Uterus (tissue), 3 donors: ENCODE measurements at regions not wholly inside any gene's neighbourhood (a gene's known extent, or its start where the extent isn't known, plus 50 kb on each side); places are given as distances from the start of the nearest gene placed in this dataset.
"Not testable (repeated sequence)": the region's sequence is repeated elsewhere in the genome, so short reads cannot be mapped to it uniquely, and the experiment has no call there.

ENCODE experiments used
- DNase-seq, 2 donors: peaks; one replicate each; pipeline ENCODE4 v3.0.0-alpha.2; 2019 to 2020
- H3K27ac ChIP-seq, 2 donors: fragments of 200-600 bp; sonication (generic); 1 replicate in 1 of 2; 2 replicates in 1 of 2; pipeline ENCODE4 v1.5.1; 2016 to 2018
- H3K27me3 ChIP-seq, 2 donors: fragments of 200-600 bp; sonication (generic); one replicate each; pipeline ENCODE4 v1.5.1; 2018 to 2019; ENCODE audit warnings: control low read depth in 1 of 2
- H3K36me3 ChIP-seq, 2 donors: fragments of 200-600 bp; sonication (generic); one replicate each; pipeline ENCODE4 v1.5.1; 2019; ENCODE audit warnings: control low read depth in 1 of 2
- H3K4me1 ChIP-seq, 2 donors: fragments of 200-600 bp; sonication (generic); one replicate each; pipeline ENCODE4 v1.5.1; 2018 to 2019; ENCODE audit warnings: control low read depth in 1 of 2
- H3K4me3 ChIP-seq, 2 donors: fragments of 200-600 bp; sonication (generic); 1 replicate in 1 of 2; 2 replicates in 1 of 2; pipeline ENCODE4 v1.5.1; 2018 to 2019; ENCODE audit warnings: mild to moderate bottlenecking in 1 of 2
- H3K9me3 ChIP-seq, 2 donors: fragments of 200-600 bp; sonication (generic); one replicate each; pipeline ENCODE4 v1.5.1; 2019; ENCODE audit warnings: control low read depth in 1 of 2
- POLR2A ChIP-seq, 2 donors: fragments of 450-650 bp; IDR thresholded peaks; one replicate each; pipeline ENCODE4 v1.6.1; 2016; ENCODE audit warnings: antibody characterized with exemption in 2 of 2, mild to moderate bottlenecking in 1 of 2, moderate library complexity in 1 of 2
- intact Hi-C: fragments of 100-400 bp; cut with DNase I; formaldehyde crosslinking; loops from one replicate; pipeline ENCODE4 v1.15.1; 2023; ENCODE audit warnings: low total_unique reads
- TF ChIP-seq, protein P1 (sequence below), 4 experiments: fragments of 200-600 bp in 2 of 4; fragments of 450-650 bp in 2 of 4; sonication (generic) in 2 of 4; IDR thresholded peaks; one replicate each; pipeline ENCODE4 v1.5.1; 2016 to 2019; ENCODE audit warnings: antibody characterized with exemption in 4 of 4, mild to moderate bottlenecking in 2 of 4, moderate library complexity in 1 of 4
- donor health status: DM: yes; HTN: yes; CAD: no.

DNA sequence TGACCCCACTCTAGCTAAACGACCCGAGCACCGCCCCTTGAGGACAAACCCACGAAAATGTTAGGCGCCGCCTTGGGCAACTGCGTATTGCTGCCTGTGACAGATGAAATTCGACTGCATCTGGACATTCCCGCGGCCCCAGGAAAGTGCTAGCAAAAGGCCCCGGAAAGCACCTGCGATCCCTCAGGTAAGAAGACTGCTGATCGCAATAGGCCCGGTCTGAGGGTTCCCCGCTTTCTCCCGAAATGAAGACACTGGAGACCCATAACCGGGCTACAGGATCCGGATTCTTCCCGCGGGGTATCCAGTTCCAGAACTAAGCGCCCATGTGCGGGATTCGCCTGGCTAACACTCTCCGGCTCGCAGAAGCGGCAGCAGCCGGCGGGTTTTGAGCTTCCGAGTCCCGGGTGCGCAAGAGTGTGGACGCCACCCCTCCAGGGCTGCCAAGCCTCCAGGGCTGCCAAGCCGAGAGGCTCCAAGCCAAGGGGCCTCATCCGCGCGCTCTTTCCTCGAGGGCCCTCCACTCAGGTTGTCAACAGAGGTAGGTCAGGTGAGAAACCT lies 157.9 kb upstream of the NBPF11 start:
- Histone ChIP-seq H3K27me3 (peaks cover 8 to 13% of the 10 kb centered on the region in 2 donors), H3K36me3 (no peaks in the 10 kb centered on the region), H3K4me3 (no peak overlapping the region), H3K9me3 (no peaks in the 10 kb centered on the region), H3K27ac (no peak overlapping the region), H3K4me1 (no peaks in the 10 kb centered on the region)
- no peak for DNase-seq
- intact Hi-C loops = no loop called here
- no peak for TF ChIP-seq POLR2A (IDR thresholded peaks at IDR 0.05)
- TF ChIP-seq, protein P1, sequence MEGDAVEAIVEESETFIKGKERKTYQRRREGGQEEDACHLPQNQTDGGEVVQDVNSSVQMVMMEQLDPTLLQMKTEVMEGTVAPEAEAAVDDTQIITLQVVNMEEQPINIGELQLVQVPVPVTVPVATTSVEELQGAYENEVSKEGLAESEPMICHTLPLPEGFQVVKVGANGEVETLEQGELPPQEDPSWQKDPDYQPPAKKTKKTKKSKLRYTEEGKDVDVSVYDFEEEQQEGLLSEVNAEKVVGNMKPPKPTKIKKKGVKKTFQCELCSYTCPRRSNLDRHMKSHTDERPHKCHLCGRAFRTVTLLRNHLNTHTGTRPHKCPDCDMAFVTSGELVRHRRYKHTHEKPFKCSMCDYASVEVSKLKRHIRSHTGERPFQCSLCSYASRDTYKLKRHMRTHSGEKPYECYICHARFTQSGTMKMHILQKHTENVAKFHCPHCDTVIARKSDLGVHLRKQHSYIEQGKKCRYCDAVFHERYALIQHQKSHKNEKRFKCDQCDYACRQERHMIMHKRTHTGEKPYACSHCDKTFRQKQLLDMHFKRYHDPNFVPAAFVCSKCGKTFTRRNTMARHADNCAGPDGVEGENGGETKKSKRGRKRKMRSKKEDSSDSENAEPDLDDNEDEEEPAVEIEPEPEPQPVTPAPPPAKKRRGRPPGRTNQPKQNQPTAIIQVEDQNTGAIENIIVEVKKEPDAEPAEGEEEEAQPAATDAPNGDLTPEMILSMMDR (IDR thresholded peaks at IDR 0.05) = no peak

DNA sequence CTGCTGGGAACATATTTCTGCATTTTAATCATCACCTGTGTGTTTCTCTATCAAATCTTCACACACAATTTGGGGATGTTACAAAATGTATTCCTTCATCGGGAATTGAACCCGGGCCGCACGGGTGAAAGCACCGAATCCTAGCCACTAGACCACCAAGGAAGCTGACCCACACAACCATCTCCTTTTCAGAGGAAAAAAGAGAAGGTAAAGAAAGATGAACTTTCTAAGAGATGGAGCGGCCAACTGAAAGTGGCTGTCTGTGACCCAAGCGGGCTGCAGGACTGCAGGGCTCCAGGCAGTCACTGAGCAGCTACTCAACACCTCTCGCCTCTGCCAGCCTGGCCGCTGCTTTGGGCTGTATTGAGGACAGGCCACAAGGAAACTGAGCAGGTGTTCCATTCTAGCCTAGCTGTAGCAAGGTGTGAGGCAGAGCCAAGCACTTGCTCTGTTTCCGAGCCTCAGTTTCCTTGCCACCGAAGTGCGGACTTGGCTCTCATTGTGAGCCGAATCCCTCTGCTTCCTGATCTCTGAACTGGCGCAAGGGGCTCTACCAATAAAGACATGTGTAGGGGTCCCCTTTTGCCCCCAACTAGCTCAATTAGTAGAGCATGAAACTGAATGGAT lies 156.9 kb upstream of the NBPF11 start:
- Histone ChIP-seq H3K27me3 (peaks cover 8 to 13% of the 10 kb centered on the region in 2 donors), H3K27ac (no peak overlapping the region)
- intact Hi-C loops = no loop called here

DNA sequence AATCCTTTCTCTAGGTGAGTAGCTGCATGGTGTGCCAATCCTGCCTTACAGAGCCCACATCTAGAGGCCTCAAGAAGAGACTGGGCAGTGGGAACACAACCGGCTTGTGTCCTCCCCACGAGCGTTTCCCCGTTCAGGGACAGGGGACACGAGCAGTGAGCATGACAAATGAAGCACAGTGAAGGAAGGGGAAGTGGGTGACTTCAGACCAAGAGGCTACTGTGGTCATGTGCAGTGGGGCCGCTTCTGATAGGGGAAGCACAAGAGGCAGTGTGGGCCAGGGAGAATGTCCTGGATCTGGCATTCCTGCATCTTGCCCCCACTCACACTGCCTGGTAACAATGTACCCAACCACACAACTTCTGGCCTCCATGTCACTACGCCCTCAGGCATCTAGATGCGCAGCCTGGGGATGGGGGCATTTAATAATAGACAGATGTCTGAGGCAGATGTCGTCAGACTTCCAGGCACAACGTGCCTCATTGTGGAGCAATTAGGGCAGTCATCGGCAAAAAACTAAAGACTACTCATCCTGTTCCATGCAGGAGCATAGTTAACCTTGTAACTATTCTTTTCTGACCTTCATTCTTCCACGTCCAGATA lies 155.6 kb upstream of the NBPF11 start:
- no peak for TF ChIP-seq POLR2A (IDR thresholded peaks at IDR 0.05)
- TF ChIP-seq, protein P1 (IDR thresholded peaks at IDR 0.05) = no peak
- Histone ChIP-seq H3K9me3 (no peaks in the 10 kb centered on the region), H3K27ac (no peak overlapping the region), H3K36me3 (no peaks in the 10 kb centered on the region), H3K4me1 (no peaks in the 10 kb centered on the region), H3K27me3 (peaks cover 8 to 13% of the 10 kb centered on the region in 2 donors), H3K4me3 (no peak overlapping the region)
- intact Hi-C loops = no loop called here
- no peak for DNase-seq

More for the DNA sequence above, 156.9 kb upstream of the NBPF11 start:
- H3K4me1 ChIP-seq = no peaks in the 10 kb centered on the region
- H3K9me3 ChIP-seq = no peaks in the 10 kb centered on the region
- TF ChIP-seq, protein P1 (IDR thresholded peaks at IDR 0.05) = no peak
- TF ChIP-seq POLR2A (IDR thresholded peaks at IDR 0.05) = no peak
- H3K36me3 ChIP-seq = no peaks in the 10 kb centered on the region
- no peak overlapping the region for H3K4me3 ChIP-seq
- DNase-seq = no peak

DNA sequence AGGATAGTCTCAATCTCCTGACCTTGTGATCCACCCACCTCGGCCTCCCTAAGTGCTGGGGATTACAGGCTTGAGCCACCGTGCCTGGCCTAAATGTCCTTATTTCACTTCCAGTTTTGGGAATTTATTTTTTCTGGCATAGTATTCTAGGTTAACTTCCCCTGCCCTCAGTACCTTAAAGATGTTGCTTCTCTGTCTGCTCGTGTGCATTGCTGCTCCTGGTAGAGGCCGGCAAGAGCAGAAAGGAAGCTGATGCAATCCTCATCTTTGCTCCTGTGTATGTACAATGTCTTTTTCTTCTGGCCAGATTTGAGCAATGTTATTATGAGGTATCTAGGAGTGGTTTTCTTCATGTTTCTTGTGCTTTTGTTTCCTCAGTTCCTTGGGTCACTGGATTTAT lies 152.9 kb upstream of the NBPF11 start:
- not testable (repeated sequence) for H3K4me1 ChIP-seq

DNA sequence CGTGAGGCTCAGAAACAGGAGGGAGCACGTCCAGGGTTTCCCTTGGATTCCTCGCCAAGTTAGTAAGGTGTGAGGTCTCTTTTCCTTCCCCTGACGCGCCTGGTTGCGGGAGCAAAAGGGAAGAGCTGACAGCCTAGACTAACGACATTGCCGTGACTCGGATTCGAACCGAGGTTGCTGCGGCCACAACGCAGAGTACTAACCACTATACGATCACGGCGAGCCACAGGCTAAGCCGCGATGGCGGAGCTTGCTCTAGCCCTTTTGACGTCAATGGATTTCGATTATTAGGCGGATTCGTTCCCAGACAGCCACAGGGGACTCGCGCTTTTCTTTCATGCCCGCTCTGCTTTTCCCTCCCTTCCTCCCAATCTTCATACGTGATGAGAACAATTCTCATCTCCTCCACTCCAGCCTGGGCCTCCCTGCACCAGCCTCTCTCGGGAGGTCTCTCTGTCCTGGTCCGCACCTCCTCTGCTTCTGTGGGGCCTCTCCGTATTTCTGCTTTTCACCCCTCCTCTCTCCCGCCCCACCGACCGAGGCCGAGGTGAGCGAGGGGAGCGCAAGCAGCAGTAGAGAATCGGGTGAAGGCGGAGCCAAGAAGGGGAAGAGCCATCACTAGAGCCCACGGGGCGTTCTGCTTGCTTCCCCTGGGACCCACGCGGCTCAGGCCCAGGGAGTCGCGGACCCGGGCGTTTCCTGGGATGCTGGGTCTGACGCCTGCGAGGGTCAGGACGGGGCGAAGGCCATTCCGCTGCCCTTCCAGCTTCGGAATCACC lies 150.7 kb upstream of the NBPF11 start:
- Histone ChIP-seq H3K27ac (peak overlapping the region; percentile 63 to 75), H3K4me3 (peak overlapping the region; percentile 33 to 43)
- H3K27me3 ChIP-seq, H3K36me3 ChIP-seq, H3K9me3 ChIP-seq, H3K4me1 ChIP-seq, intact Hi-C loops: not testable (repeated sequence)
- DNase-seq = peak; percentile 67 to 79

More for the DNA sequence above, 152.9 kb upstream of the NBPF11 start:
- H3K4me3 ChIP-seq, H3K27ac ChIP-seq, H3K27me3 ChIP-seq, intact Hi-C loops, H3K9me3 ChIP-seq, H3K36me3 ChIP-seq, DNase-seq: not testable (repeated sequence)

DNA sequence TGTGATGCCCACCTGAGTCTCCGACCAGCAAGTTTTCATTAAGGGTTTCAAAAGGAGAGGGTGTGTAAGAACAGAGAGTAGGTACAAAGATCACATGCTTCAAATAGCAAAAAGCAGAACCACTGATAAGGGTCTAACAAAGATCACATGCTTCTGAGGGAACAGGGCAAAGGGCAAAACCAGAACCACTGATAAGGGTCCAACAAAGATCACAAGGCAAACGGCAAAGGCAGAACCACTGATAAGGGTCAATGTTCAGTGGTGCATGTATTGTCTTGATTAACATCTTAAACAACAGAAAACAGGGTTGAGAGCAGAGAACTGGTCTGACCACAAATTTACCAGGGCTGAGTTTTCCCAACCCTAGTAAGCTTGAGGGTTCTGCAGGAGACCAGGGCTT lies 145.8 kb upstream of the NBPF11 start:
- H3K4me3 ChIP-seq, H3K4me1 ChIP-seq, H3K36me3 ChIP-seq, DNase-seq, H3K9me3 ChIP-seq, H3K27me3 ChIP-seq, intact Hi-C loops, H3K27ac ChIP-seq: not testable (repeated sequence)
